K562 (cell line): ENCODE measurements at regions not wholly inside any gene's neighbourhood (a gene's known extent, or its start where the extent isn't known, plus 50 kb on each side); places are given as distances from the start of the nearest gene placed in this dataset.
A peak's percentile ranks its signal among the peaks of the same experiment; 100 is the strongest.

Experiments
- BMI1 ChIP-seq: fragments of 150-350 bp; IDR thresholded peaks from 2 replicates; pipeline ENCODE4 v1.6.1; 2014; ENCODE audit warnings: low read length
- CREBBP ChIP-seq: IDR thresholded peaks from one replicate; pipeline ENCODE4 v1.6.1; 2012; ENCODE audit warnings: low read depth, mild to moderate bottlenecking, control low read depth, inconsistent platforms, low read length
- CREM ChIP-seq: IDR thresholded peaks from 2 replicates; pipeline ENCODE4 v1.6.1; 2014; ENCODE audit warnings: antibody characterized with exemption, low read depth
- ESRRB ChIP-seq: fragments of 250-450 bp; sonication (Bioruptor Pico); IDR thresholded peaks from 2 replicates; pipeline ENCODE4 v1.5.0; 2020; ENCODE audit warnings: mild to moderate bottlenecking, moderate library complexity, borderline replicate concordance
- HNRNPLL ChIP-seq: fragments of 200-400 bp; formaldehyde crosslinking; IDR thresholded peaks from 2 replicates; pipeline ENCODE4 v1.6.1; 2017; ENCODE audit warnings: low read length, low read depth, mild to moderate bottlenecking; ENCODE audit not compliant: poor library complexity, severe bottlenecking
- MAZ ChIP-seq, 2 experiments: fragments of 450-650 bp in 1 of 2; sonication (generic) in 1 of 2; formaldehyde crosslinking; IDR thresholded peaks in 1 of 2; conservative IDR thresholded peaks in 1 of 2; 2 replicates each; pipeline versions ENCODE4 v1.4.0 to v1.5.0; 2020; ENCODE audit warnings: mild to moderate bottlenecking in 1 of 2, missing genetic modification reagents in 1 of 2
- NUFIP1 ChIP-seq: fragments of 450-650 bp; IDR thresholded peaks from 2 replicates; pipeline ENCODE4 v1.6.1; 2018; ENCODE audit not compliant: partially characterized antibody
- SIX5 ChIP-seq, 2 experiments: IDR thresholded peaks; 2 replicates each; pipeline ENCODE4 v1.6.1; 2011; ENCODE audit warnings: low read length in 2 of 2, borderline replicate concordance in 1 of 2, low read depth in 1 of 2, mild to moderate bottlenecking in 1 of 2, moderate library complexity in 1 of 2; ENCODE audit not compliant: insufficient read depth in 1 of 2
- SMARCE1 ChIP-seq: fragments of 450-650 bp; IDR thresholded peaks from 2 replicates; pipeline ENCODE4 v1.7.1; 2016; ENCODE audit warnings: mild to moderate bottlenecking
- SNIP1 ChIP-seq: fragments of 450-650 bp; IDR thresholded peaks from 2 replicates; pipeline ENCODE4 v1.7.1; 2017; ENCODE audit warnings: low read depth, mild to moderate bottlenecking
- ZC3H11A ChIP-seq: IDR thresholded peaks from 2 replicates; pipeline ENCODE4 v1.6.1; 2012; ENCODE audit warnings: low read depth, low read length, improper control_type of control experiment
- ZNF232 ChIP-seq: sonication (generic); formaldehyde crosslinking; IDR thresholded peaks from 2 replicates; pipeline ENCODE4 v1.8.0; 2022; ENCODE audit warnings: mild to moderate bottlenecking, missing genetic modification reagents
- ZNF316 ChIP-seq: fragments of 450-650 bp; IDR thresholded peaks from 2 replicates; pipeline ENCODE4 v1.6.1; 2016
- ZNF589 ChIP-seq: fragments of 200-800 bp; sonication (Bioruptor generic); IDR thresholded peaks from 2 replicates; pipeline ENCODE4 v1.6.1; 2016; ENCODE audit warnings: low read depth, missing genetic modification characterization, missing compliant biosample characterization
- ZNF644 ChIP-seq: fragments of 200-800 bp; sonication (Bioruptor generic); IDR thresholded peaks from 2 replicates; pipeline ENCODE4 v1.6.1; 2016; ENCODE audit warnings: low read depth, missing genetic modification characterization, missing compliant biosample characterization
- TF ChIP-seq, protein P1 (sequence below), 3 experiments: IDR thresholded peaks in 2 of 3; conservative IDR thresholded peaks in 1 of 3; 2 replicates each; pipeline ENCODE4 v1.5.1; 2011 to 2012; ENCODE audit warnings: low read length in 3 of 3, mild to moderate bottlenecking in 3 of 3, control low read depth in 2 of 3, improper control_type of control experiment in 1 of 3, inconsistent platforms in 1 of 3, low read depth in 1 of 3, mixed read lengths in 1 of 3, moderate library complexity in 1 of 3; ENCODE audit not compliant: insufficient read depth in 2 of 3
- TF ChIP-seq, protein P2 (sequence below): fragments of 450-650 bp; formaldehyde crosslinking; IDR thresholded peaks from 2 replicates; pipeline ENCODE4 v1.4.0; 2022; ENCODE audit warnings: missing genetic modification characterization
- TF ChIP-seq, protein P3 (sequence below): fragments of 250-450 bp; sonication (Bioruptor Pico); IDR thresholded peaks from 2 replicates; pipeline ENCODE4 v1.8.0; 2022; ENCODE audit warnings: moderate library complexity, mild to moderate bottlenecking, inconsistent platforms
- TF ChIP-seq, protein P4 (sequence below): fragments of 450-650 bp; formaldehyde crosslinking; IDR thresholded peaks from 2 replicates; pipeline ENCODE4 v1.4.0; 2020; ENCODE audit warnings: mild to moderate bottlenecking, moderate library complexity
- TF ChIP-seq, protein P5 (sequence below): sonication (generic); formaldehyde crosslinking; IDR thresholded peaks from 2 replicates; pipeline ENCODE4 v1.8.1; 2023; ENCODE audit warnings: mild to moderate bottlenecking, missing genetic modification reagents

DNA sequence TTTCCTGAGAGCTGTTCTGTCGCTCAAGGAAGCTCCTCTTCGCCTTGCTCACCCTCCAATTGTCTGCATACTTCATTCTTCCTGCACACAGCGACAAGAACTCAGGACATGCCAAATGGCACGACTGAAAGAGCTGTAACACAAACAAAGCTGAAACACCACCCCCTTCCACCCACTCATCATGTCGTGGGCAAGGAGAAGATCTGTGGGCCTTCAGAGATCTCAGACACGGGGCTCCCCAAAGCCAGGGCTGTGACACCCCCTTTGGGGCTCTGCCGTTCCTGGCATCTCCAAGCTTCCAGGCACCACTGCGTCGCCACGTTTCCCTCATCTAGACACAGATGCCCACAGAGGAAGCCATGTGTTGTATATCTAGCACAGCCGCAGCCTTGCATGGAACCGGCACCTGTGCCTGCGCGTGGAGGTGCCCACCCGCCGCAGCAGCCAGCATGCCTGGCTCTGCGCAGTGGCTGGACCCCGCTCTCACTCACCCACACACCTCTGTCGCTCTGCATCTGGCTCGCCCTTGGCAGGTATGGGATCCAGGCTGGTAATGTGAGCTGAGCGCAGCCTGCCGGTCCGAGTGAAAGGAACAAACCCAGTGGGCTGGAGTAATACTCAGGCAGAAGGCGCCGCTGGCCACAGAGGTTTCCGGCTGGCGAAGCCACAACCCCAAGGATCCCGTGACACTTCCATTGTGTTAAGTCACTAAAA, 676.4 kb upstream of the INTU start (continued):
- TF ChIP-seq HNRNPLL (peak; percentile 2), BMI1 (no peak), ZNF316 (no peak), ESRRB (no peak), SNIP1 (no peak), ZNF644 (tag) (no peak), SIX5 (IDR thresholded peaks at IDR 0.05; ENCODE audit: borderline replicate concordance in 1 of 2, insufficient read depth in 1 of 2, low read depth in 1 of 2, low read length in 2 of 2) (no peak), SMARCE1 (no peak), ZNF589 (no peak), CREBBP (no peak), MAZ (CRISPR knock-in tag; conservative IDR thresholded peaks at IDR 0.05 in 1 of 2, IDR thresholded peaks at IDR 0.05 in 1 of 2) (peak in 1 of 2 experiments; percentile 19; a peak in 1 of 4 replicates), ZNF232 (CRISPR knock-in tag) (no peak), CREM (0 out of 2 replicates have a peak, but pooled peaks have one; percentile 29), NUFIP1 (peak; percentile 46), ZC3H11A (no peak)
- TF ChIP-seq, protein P1, sequence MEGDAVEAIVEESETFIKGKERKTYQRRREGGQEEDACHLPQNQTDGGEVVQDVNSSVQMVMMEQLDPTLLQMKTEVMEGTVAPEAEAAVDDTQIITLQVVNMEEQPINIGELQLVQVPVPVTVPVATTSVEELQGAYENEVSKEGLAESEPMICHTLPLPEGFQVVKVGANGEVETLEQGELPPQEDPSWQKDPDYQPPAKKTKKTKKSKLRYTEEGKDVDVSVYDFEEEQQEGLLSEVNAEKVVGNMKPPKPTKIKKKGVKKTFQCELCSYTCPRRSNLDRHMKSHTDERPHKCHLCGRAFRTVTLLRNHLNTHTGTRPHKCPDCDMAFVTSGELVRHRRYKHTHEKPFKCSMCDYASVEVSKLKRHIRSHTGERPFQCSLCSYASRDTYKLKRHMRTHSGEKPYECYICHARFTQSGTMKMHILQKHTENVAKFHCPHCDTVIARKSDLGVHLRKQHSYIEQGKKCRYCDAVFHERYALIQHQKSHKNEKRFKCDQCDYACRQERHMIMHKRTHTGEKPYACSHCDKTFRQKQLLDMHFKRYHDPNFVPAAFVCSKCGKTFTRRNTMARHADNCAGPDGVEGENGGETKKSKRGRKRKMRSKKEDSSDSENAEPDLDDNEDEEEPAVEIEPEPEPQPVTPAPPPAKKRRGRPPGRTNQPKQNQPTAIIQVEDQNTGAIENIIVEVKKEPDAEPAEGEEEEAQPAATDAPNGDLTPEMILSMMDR (IDR thresholded peaks at IDR 0.05 in 2 of 3, conservative IDR thresholded peaks at IDR 0.05 in 1 of 3; ENCODE audit: insufficient read depth in 2 of 3, low read depth in 1 of 3, low read length in 3 of 3), result peak; percentile 38 to 59 (median 58); a peak in 5 of 6 replicates
- TF ChIP-seq, protein P2, sequence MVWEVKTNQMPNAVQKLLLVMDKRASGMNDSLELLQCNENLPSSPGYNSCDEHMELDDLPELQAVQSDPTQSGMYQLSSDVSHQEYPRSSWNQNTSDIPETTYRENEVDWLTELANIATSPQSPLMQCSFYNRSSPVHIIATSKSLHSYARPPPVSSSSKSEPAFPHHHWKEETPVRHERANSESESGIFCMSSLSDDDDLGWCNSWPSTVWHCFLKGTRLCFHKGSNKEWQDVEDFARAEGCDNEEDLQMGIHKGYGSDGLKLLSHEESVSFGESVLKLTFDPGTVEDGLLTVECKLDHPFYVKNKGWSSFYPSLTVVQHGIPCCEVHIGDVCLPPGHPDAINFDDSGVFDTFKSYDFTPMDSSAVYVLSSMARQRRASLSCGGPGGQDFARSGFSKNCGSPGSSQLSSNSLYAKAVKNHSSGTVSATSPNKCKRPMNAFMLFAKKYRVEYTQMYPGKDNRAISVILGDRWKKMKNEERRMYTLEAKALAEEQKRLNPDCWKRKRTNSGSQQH (CRISPR knock-in tag), result no peak
- TF ChIP-seq, protein P3, sequence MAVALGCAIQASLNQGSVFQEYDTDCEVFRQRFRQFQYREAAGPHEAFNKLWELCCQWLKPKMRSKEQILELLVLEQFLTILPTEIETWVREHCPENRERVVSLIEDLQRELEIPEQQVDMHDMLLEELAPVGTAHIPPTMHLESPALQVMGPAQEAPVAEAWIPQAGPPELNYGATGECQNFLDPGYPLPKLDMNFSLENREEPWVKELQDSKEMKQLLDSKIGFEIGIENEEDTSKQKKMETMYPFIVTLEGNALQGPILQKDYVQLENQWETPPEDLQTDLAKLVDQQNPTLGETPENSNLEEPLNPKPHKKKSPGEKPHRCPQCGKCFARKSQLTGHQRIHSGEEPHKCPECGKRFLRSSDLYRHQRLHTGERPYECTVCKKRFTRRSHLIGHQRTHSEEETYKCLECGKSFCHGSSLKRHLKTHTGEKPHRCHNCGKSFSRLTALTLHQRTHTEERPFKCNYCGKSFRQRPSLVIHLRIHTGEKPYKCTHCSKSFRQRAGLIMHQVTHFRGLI (CRISPR knock-in tag), result no peak
- TF ChIP-seq, protein P4, sequence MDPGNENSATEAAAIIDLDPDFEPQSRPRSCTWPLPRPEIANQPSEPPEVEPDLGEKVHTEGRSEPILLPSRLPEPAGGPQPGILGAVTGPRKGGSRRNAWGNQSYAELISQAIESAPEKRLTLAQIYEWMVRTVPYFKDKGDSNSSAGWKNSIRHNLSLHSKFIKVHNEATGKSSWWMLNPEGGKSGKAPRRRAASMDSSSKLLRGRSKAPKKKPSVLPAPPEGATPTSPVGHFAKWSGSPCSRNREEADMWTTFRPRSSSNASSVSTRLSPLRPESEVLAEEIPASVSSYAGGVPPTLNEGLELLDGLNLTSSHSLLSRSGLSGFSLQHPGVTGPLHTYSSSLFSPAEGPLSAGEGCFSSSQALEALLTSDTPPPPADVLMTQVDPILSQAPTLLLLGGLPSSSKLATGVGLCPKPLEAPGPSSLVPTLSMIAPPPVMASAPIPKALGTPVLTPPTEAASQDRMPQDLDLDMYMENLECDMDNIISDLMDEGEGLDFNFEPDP (CRISPR knock-in tag), result no peak
- TF ChIP-seq, protein P5, sequence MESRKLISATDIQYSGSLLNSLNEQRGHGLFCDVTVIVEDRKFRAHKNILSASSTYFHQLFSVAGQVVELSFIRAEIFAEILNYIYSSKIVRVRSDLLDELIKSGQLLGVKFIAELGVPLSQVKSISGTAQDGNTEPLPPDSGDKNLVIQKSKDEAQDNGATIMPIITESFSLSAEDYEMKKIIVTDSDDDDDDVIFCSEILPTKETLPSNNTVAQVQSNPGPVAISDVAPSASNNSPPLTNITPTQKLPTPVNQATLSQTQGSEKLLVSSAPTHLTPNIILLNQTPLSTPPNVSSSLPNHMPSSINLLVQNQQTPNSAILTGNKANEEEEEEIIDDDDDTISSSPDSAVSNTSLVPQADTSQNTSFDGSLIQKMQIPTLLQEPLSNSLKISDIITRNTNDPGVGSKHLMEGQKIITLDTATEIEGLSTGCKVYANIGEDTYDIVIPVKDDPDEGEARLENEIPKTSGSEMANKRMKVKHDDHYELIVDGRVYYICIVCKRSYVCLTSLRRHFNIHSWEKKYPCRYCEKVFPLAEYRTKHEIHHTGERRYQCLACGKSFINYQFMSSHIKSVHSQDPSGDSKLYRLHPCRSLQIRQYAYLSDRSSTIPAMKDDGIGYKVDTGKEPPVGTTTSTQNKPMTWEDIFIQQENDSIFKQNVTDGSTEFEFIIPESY (CRISPR knock-in tag), result no peak
